ENCODE measurements at regions not wholly inside any gene's neighbourhood (a gene's known extent, or its start where the extent isn't known, plus 50 kb on each side); places are given as distances from the start of the nearest gene placed in this dataset.
A peak's percentile ranks its signal among the peaks of the same experiment; 100 is the strongest.
"Not testable (repeated sequence)": the region's sequence is repeated elsewhere in the genome, so short reads cannot be mapped to it uniquely, and the experiment has no call there.

- no peak for DNase-seq (ENCODE audit: low spot score)
Measured at GRCh38 chr2:167353605-167354280, 465.5 kb downstream of the XIRP2 start.

- peak; percentile 44 for DNase-seq (ENCODE audit: low spot score)
Measured at GRCh38 chr2:167345559-167345958, 457.3 kb downstream of the XIRP2 start.

GRCh38 chr2:167342769-167343168 lies 454.5 kb downstream of the XIRP2 start:
- DNase-seq (ENCODE audit: low spot score): no peak

GRCh38 chr2:167340322-167340721 lies 452.0 kb downstream of the XIRP2 start:
- DNase-seq (ENCODE audit: low spot score): no peak

- no peak for DNase-seq (ENCODE audit: low spot score)
Measured at GRCh38 chr2:167336213-167336612, 447.9 kb downstream of the XIRP2 start.

GRCh38 chr2:167335541-167335992 lies 447.3 kb downstream of the XIRP2 start:
- peak; percentile 69 for DNase-seq (ENCODE audit: low spot score)

GRCh38 chr2:167334146-167334742 lies 446.0 kb downstream of the XIRP2 start:
- DNase-seq (ENCODE audit: low spot score): no peak

- DNase-seq (ENCODE audit: low spot score): peak; percentile 10
Measured at GRCh38 chr2:167333245-167333644, 445.0 kb downstream of the XIRP2 start.

- no peak for DNase-seq (ENCODE audit: low spot score)
Measured at GRCh38 chr2:167332358-167332757, 444.1 kb downstream of the XIRP2 start.

GRCh38 chr2:167331636-167332232 lies 443.5 kb downstream of the XIRP2 start:
- DNase-seq (ENCODE audit: low spot score): no peak

GRCh38 chr2:167328808-167329207 lies 440.5 kb downstream of the XIRP2 start:
- not testable (repeated sequence) for DNase-seq (ENCODE audit: low spot score)

- DNase-seq (ENCODE audit: low spot score): no peak
Measured at GRCh38 chr2:167322795-167323194, 434.5 kb downstream of the XIRP2 start.

- DNase-seq (ENCODE audit: low spot score): no peak
Measured at GRCh38 chr2:167318581-167318980, 430.3 kb downstream of the XIRP2 start.

GRCh38 chr2:167310442-167310841 lies 422.2 kb downstream of the XIRP2 start:
- DNase-seq (ENCODE audit: low spot score): no peak
